ENCODE measurements at regions not wholly inside any gene's neighbourhood (a gene's known extent, or its start where the extent isn't known, plus 50 kb on each side); places are given as distances from the start of the nearest gene placed in this dataset.
"Not testable (repeated sequence)": the region's sequence is repeated elsewhere in the genome, so short reads cannot be mapped to it uniquely, and the experiment has no call there.

- TF ChIP-seq CTCF (IDR thresholded peaks at IDR 0.05; ENCODE audit: insufficient read depth, low read length); POLR2AphosphoS5 (IDR thresholded peaks at IDR 0.05; ENCODE audit: low read depth): not testable (repeated sequence)
These were observed 175.7 kb upstream of the GOLGA6L22 start for GRCh38 chr15:22282794-22283533.
